ENCODE measurements at regions not wholly inside any gene's neighbourhood (a gene's known extent, or its start where the extent isn't known, plus 50 kb on each side); places are given as distances from the start of the nearest gene placed in this dataset.

DNA sequence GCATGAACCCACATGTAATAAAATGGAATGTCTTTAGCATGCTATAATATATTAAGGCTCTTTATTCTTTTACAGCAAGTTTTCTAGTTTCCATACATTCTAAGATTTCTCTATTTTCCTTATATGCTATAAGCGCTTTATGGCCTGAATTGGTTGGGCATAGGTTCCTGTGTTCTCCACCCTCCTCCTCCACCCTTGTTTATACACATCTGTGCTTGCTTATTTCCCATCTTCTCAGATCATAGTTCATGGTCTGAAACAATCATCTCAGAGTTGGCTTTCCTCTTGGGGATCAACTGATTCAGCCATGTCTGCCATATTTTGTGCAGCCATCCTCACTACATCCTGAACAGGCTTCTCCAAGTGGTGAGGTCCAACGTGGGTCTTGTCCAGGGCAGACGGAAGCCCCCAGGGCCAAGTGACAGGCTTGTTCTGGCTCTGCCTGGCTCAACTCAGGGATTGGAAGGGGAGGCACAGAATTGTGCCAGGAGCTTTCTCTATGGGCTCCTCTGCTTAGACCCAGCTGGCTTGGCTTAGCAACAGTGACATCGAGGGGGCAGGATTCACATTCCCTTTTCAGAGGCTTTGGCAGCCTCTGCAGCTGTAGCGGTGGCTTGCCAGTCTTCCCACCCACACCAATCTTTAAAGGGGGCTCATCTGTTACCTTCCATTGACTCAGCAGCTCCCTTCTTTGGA, 327.3 kb downstream of the PTEN start:
- no peak for TF ChIP-seq EP300 (IDR thresholded peaks at IDR 0.05)
- TF ChIP-seq, protein P1, sequence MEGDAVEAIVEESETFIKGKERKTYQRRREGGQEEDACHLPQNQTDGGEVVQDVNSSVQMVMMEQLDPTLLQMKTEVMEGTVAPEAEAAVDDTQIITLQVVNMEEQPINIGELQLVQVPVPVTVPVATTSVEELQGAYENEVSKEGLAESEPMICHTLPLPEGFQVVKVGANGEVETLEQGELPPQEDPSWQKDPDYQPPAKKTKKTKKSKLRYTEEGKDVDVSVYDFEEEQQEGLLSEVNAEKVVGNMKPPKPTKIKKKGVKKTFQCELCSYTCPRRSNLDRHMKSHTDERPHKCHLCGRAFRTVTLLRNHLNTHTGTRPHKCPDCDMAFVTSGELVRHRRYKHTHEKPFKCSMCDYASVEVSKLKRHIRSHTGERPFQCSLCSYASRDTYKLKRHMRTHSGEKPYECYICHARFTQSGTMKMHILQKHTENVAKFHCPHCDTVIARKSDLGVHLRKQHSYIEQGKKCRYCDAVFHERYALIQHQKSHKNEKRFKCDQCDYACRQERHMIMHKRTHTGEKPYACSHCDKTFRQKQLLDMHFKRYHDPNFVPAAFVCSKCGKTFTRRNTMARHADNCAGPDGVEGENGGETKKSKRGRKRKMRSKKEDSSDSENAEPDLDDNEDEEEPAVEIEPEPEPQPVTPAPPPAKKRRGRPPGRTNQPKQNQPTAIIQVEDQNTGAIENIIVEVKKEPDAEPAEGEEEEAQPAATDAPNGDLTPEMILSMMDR (IDR thresholded peaks at IDR 0.05), result no peak
- no peak for TF ChIP-seq POLR2A (IDR thresholded peaks at IDR 0.05)
- TF ChIP-seq POLR2AphosphoS5 (IDR thresholded peaks at IDR 0.05), result no peak
- Histone ChIP-seq H3K36me3 (no peaks in the 10 kb centered on the region), H3K27me3 (no peaks in the 10 kb centered on the region), H3K4me1 (peaks cover 0 to 9% (median 2%) of the 10 kb centered on the region in 4 donors), H3K27ac (no peak overlapping the region), H3K9me3 (no peaks in the 10 kb centered on the region), H3K4me3 (no peak overlapping the region)
- ATAC-seq (ENCODE audit: low FRiP score in 2 of 2) (no peak), DNase-seq (no peak)
- 81 to 85% methylated on average over 4 to 5 of the region's 5 CpGs for WGBS, 2 donors

DNA sequence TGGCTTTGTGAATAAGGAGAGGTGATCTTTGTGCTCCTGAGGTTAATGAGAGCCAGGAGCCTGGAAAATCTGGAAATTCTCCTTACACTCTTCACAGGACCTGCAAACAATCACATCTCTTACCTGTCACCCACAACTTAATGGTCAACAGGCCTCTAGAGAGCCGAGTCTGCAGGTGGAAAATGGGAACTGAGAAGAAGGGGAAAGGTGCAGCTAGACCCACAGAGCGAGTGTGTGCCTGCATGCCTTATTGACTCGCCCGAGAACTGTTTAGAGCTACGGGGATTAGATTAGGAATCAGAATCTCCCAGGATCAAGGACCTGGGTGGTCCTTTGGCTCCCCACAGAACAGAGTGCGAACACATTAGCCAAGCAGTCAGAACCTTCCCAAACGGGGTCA, 329.6 kb downstream of the PTEN start:
- H3K27me3 ChIP-seq, result no peaks in the 10 kb centered on the region
- 88 to 93% methylated on average over 7 of the region's 7 CpGs for WGBS, 2 donors
- no peak for TF ChIP-seq POLR2A (IDR thresholded peaks at IDR 0.05)
- TF ChIP-seq EP300 (IDR thresholded peaks at IDR 0.05), result no peak
- no peak for TF ChIP-seq POLR2AphosphoS5 (IDR thresholded peaks at IDR 0.05)
- TF ChIP-seq, protein P1 (IDR thresholded peaks at IDR 0.05), result no peak
- DNase-seq (no peak), ATAC-seq (ENCODE audit: low FRiP score in 2 of 2) (no peak)
- H3K9me3 ChIP-seq, result no peaks in the 10 kb centered on the region
- no peak overlapping the region for H3K27ac ChIP-seq
- H3K4me3 ChIP-seq, result no peak overlapping the region
- no peaks in the 10 kb centered on the region for H3K36me3 ChIP-seq
- H3K4me1 ChIP-seq, result peaks cover 0 to 4% (median 0%) of the 10 kb centered on the region in 4 donors

DNA sequence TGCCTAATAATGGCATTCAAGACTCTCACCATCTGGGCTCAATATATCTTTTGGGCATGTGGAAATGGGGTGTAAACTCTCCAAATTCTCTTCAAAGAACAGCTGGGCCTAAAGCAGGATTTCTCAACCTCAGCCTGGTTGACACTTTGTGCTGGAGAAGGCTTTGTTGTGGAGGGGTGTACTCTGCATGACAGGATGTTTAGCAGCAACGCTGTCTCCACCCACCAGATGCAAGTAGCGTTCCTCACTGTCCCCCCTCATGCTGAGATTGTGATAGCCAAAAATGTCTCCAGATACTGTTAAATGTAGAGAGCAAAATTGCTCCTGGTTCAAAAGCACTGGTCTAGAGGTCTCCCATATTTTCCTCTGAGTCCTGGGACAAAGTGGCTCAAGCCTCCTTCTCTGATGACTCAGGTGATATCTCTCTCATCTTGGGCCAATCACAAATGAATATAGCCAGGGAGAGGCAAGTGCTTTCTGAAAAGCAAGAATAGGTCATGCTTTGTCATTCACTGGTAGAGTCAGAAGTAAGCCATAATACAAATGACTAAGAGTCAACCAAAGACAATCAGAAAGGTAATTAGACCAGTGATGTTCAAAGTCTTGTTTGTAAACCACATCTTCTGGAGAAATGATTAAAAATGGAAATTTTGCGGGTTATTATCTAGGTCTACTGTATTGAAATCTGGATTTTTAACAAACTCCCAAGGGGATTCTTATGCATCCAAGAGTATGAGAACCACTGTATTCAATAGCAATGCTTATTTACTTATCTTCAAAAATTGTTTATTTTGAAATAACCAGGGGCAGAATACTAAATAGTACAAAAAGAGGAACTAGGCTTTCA, 330.8 kb downstream of the PTEN start:
- ATAC-seq (ENCODE audit: low FRiP score in 2 of 2) (no peak), DNase-seq (no peak)
- 72 to 75% methylated on average over 3 of the region's 3 CpGs for WGBS, 2 donors
- Histone ChIP-seq H3K9me3 (no peaks in the 10 kb centered on the region), H3K27ac (no peak overlapping the region), H3K4me3 (no peak overlapping the region), H3K4me1 (peaks cover 0 to 4% (median 0%) of the 10 kb centered on the region in 4 donors), H3K36me3 (no peaks in the 10 kb centered on the region), H3K27me3 (no peaks in the 10 kb centered on the region)
- TF ChIP-seq, protein P1 (IDR thresholded peaks at IDR 0.05), result no peak
- TF ChIP-seq POLR2AphosphoS5 (IDR thresholded peaks at IDR 0.05) (peak in 1 of 2 donors; percentile 10), POLR2A (IDR thresholded peaks at IDR 0.05) (no peak)

DNA sequence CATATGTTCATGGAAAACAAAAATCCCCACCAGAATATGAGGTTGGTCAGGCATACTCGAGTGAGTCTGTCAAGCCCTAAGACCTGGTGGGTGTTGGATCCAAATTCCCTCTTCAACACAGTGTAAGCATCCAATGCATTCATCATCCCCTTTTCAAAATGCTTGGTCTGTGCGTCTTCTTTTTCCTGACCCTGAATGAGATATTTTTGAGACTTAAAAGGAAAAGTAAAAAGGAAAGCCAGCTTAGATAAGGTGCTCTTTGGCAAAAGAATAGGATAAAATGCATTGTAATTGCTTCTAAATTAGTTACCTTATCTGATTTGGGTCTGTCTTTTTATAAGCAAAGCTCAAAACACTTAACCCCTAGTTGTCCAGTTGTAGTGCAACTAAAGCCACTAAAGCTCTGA, 331.5 kb downstream of the PTEN start:
- H3K27ac ChIP-seq, result no peak overlapping the region
- WGBS, 2 donors, result 23 to 26% methylated on average over 2 of the region's 2 CpGs
- peaks cover 0 to 4% (median 0%) of the 10 kb centered on the region in 4 donors for H3K4me1 ChIP-seq
- DNase-seq (no peak), ATAC-seq (ENCODE audit: low FRiP score in 2 of 2) (no peak)
- H3K27me3 ChIP-seq, result no peaks in the 10 kb centered on the region
- H3K9me3 ChIP-seq, result no peaks in the 10 kb centered on the region
- TF ChIP-seq POLR2AphosphoS5 (IDR thresholded peaks at IDR 0.05) (no peak), POLR2A (IDR thresholded peaks at IDR 0.05) (no peak), EP300 (IDR thresholded peaks at IDR 0.05) (no peak)
- TF ChIP-seq, protein P1 (IDR thresholded peaks at IDR 0.05), result no peak
- no peaks in the 10 kb centered on the region for H3K36me3 ChIP-seq
- no peak overlapping the region for H3K4me3 ChIP-seq
